Midbrain (tissue), 1 donor: ENCODE measurements at regions not wholly inside any gene's neighbourhood (a gene's known extent, or its start where the extent isn't known, plus 50 kb on each side); places are given as distances from the start of the nearest gene placed in this dataset.

Experiments used
- DNase-seq: peaks from one replicate; lab custom pipeline; 2025; lab: John Stamatoyannopoulos, UW

GRCh38 chr5:125138266-125138665 lies 391.8 kb upstream of the ZNF608 start:
- DNase-seq = no peak

- DNase-seq = no peak
Observed at GRCh38 chr5:125139590-125139989, 393.2 kb upstream of the ZNF608 start.

- DNase-seq = no peak
Observed at GRCh38 chr5:125140220-125140619, 393.8 kb upstream of the ZNF608 start.

GRCh38 chr5:125140855-125141254 lies 394.4 kb upstream of the ZNF608 start:
- peak; percentile 53 for DNase-seq

DNA sequence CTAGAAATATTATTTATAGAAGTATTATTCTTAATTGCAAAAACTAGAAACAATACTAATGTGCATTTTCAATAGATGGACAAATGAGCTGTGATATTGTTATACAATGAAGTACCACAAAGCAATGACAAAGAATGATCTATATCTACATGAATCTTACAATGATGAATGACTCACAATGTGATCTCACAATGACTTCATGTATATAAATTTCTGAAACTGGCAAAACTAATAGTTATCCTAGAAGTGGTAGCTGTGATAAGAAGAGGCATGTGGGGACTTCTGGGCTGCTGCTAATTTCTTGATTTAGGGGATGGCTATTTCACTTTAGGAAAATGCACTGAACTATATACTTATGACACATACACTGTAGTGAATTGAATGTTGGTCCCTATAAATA lies 396.0 kb upstream of the ZNF608 start:
- DNase-seq = no peak

DNA sequence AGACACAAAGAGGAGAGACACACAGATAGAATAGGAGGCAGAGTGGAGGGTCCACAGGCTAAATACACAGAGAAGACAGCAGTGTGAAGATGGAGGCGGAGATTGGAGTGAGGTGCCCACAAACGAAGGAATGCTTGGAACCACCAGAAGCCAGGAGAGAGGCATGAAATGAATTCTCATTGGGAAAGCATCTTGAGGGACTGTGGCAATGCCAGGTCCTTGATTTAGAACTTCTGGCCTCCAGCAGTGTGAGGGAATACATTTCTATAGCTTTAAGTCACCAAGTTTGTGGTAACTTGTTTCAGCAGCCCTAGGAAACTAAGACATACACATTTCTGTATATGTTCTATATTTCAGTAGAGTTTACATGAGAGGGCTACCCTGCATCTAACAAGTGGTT lies 396.6 kb upstream of the ZNF608 start:
- no peak for DNase-seq

GRCh38 chr5:125148076-125148475 lies 401.6 kb upstream of the ZNF608 start:
- DNase-seq = no peak

- DNase-seq = no peak
Observed at GRCh38 chr5:125148706-125149105, 402.3 kb upstream of the ZNF608 start.

DNA sequence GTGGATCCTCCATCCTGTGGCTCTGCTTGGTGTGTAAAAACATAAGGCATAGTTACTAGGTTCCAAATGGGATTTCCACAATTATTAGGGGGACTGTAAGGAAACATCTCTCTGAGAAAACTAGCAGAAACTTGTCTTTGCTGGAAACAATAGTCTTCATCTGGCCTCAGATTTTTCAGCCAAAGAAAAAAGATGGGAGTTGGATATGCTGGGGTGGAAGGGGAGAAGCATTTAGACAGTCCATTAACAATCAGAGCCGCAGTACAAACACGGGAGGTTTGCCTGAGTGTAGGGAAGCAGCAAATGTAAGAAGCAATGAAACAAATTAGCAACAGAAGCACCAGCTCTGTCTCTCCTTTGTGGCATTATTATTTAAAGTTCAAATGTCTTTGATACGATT lies 402.7 kb upstream of the ZNF608 start:
- no peak for DNase-seq

GRCh38 chr5:125149527-125149926 lies 403.1 kb upstream of the ZNF608 start:
- no peak for DNase-seq

GRCh38 chr5:125150041-125150669 lies 403.7 kb upstream of the ZNF608 start:
- DNase-seq = no peak

DNA sequence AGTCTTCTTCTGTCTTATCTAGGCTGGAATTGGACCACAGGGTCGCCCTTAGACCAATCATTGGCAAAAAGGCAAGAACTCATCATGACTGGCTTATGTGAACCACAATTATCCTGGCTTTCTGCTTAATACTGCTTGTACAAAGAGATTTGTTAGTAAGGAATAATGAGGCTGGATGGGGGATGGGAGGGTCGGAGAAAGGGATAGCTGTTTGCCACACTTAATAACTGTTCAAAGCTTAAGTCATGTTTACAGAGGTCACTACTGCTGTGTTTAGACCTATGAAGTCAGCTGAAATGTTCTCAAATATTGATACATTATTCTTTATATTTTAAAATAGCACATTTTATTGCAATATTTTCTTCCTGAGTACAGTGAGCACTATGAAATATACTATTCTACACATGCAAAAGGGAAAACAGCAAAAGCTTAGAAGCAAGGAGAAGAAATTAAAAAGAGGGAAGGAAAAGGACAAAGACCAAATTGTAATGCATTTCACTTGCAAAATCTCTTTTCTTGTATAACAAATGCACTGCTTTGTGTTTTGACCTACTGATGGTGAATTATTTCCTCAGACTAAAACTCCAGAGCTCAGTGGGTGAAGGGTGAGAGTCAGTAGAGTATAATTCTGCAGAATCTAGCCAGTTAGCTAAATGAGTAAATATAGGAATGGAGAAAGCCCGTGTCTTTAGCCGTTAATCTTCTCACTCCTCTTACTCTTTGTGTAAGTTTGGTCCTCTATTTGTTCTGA lies 404.9 kb upstream of the ZNF608 start:
- peak; percentile 36 for DNase-seq

- no peak for DNase-seq
Observed at GRCh38 chr5:125152044-125152443, 405.6 kb upstream of the ZNF608 start.

DNA sequence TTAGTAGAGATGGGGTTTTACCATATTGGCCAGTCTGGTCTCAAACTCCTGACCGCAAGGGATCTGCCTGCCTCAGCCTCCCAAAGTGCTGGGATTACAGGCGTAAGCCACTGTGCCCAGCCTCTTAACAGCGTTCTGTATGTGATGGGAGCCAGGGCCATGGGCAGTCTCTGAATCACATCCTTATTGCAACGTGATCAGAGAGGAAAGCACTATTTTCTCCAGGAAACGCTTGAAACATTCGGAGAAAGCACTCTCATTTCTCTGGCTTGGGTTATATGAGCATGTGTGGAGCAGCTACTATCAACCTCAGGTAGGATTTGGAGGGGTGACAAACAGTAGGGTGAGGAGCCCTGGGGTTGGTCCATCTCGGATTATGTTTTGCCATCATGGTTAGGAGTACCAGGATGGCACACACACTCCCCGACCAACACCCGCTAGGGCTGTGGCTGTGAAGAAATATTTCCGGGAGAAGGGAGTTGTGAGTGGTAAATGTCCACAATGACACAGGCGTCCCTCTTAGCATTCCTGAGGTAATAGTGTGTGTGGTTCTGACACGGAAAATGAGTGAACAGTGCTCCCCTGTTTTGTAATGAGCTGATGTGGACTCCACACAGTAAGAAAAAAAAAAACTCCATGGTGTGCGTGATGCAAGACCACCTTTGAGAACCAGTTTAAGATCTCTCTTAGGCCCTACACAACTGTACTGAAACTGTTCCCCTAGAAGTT lies 406.2 kb upstream of the ZNF608 start:
- no peak for DNase-seq

DNA sequence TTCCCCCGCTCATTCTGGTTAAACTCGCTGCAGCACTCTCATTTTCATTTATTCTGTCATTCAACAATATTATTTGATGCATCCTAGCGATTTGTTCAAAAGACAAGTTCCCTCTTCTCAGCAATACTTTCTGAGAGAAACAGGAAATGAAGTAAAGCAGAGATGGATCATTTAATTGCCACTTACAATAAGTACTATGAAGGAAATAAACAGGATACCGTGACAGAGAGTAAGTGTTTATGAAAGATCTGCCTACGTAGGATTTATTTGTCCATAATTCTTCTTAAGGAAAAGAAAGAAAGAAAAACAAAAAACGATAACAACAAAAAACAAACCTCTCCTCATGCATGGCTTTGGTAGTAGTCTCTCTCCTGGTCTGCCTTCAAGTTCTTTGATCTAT lies 406.8 kb upstream of the ZNF608 start:
- DNase-seq = no peak

GRCh38 chr5:125154301-125155110 lies 408.1 kb upstream of the ZNF608 start:
- no peak for DNase-seq

- DNase-seq = no peak
Observed at GRCh38 chr5:125160787-125161502, 414.5 kb upstream of the ZNF608 start.

DNA sequence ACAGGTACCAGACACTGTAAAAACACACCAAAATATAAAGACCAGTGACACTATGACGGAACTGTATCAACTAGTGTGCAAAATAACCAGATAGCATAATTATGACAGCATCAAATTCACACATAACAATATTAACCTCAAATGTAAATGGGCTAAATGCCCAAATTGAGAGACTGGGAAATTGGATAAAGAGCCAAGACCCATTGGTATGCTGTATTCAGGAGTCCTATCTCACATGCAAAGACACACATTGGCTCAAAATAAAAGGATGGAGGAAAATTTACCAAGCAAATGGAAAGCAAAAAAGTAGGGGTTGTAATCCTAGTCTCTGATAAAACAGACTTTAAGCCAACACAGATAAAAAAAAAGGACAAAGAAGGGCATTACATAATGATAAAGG lies 416.3 kb upstream of the ZNF608 start:
- no peak for DNase-seq

- DNase-seq = no peak
Observed at GRCh38 chr5:125169396-125169795, 423.0 kb upstream of the ZNF608 start.

GRCh38 chr5:125171641-125172040 lies 425.2 kb upstream of the ZNF608 start:
- no peak for DNase-seq

GRCh38 chr5:125175348-125176004 lies 429.0 kb upstream of the ZNF608 start:
- DNase-seq = no peak
